Caco-2 (cell line): ENCODE measurements at regions not wholly inside any gene's neighbourhood (a gene's known extent, or its start where the extent isn't known, plus 50 kb on each side); places are given as distances from the start of the nearest gene placed in this dataset.

Source experiments
- BruUV-seq: library from RNA; stranded (reverse); fragments of 400-500 nt; replicated peaks from 2 replicates; lab custom pipeline; 2021; lab: Mats Ljungman, UMichigan
- CTCF ChIA-PET: fragments of 300-600 bp; sonication (Branson Sonifier 250); formaldehyde crosslinking; loops from one replicate; lab custom pipeline; 2022; ENCODE audit warnings: antibody characterized with exemption; lab: Charles Lee
- POLR2A ChIA-PET: fragments of 300-600 bp; sonication (Branson Sonifier 250); formaldehyde crosslinking; loops from one replicate; lab custom pipeline; 2022; ENCODE audit warnings: antibody characterized with exemption; lab: Charles Lee
- DNase-seq, 2 experiments: peaks; one replicate each; pipeline versions ENCODE4 v3.0.0 to v3.0.0-alpha.2; 2020 to 2022
- H3K27me3 ChIP-seq: replicated peaks from 2 replicates; pipeline ENCODE4 v1.6.0; 2011; ENCODE audit warnings: low read length; ENCODE audit not compliant: control insufficient read depth, insufficient read depth
- H3K36me3 ChIP-seq: 2 replicates; pipeline ENCODE4 v1.5.1; 2011; ENCODE audit warnings: low read length; ENCODE audit not compliant: control insufficient read depth, insufficient read depth
- H3K4me1 ChIP-seq: fragments of 250-450 bp; sonication (Bioruptor Pico); 2 replicates; pipeline ENCODE4 v1.5.1; 2020; ENCODE audit warnings: mild to moderate bottlenecking
- H3K4me3 ChIP-seq: 2 replicates; pipeline ENCODE4 v1.5.1; 2011; ENCODE audit warnings: low read depth, mild to moderate bottlenecking, control low read depth, low read length
- H3K9me3 ChIP-seq: fragments of 250-450 bp; sonication (Bioruptor Pico); 2 replicates; pipeline ENCODE4 v1.5.1; 2020; ENCODE audit warnings: mild to moderate bottlenecking, moderate library complexity
- H3K27ac Mint-ChIP-seq: one replicate; pipeline ENCODE4 v1.8.0; 2022; ENCODE audit warnings: mixed read lengths; ENCODE audit not compliant: unreplicated experiment
- H3K27me3 Mint-ChIP-seq: one replicate; pipeline ENCODE4 v1.8.0; 2022; ENCODE audit warnings: mixed read lengths; ENCODE audit not compliant: insufficient read depth, unreplicated experiment
- H3K36me3 Mint-ChIP-seq: one replicate; pipeline ENCODE4 v1.8.0; 2022; ENCODE audit warnings: mild to moderate bottlenecking, mixed read lengths; ENCODE audit not compliant: insufficient read depth, unreplicated experiment
- H3K4me1 Mint-ChIP-seq: one replicate; pipeline ENCODE4 v1.8.0; 2022; ENCODE audit warnings: low read depth, mixed read lengths; ENCODE audit not compliant: unreplicated experiment
- H3K4me3 Mint-ChIP-seq: one replicate; pipeline ENCODE4 v1.8.0; 2022; ENCODE audit warnings: mild to moderate bottlenecking, moderate library complexity, mixed read lengths; ENCODE audit not compliant: unreplicated experiment
- H3K9me3 Mint-ChIP-seq: one replicate; pipeline ENCODE4 v1.8.0; 2022; ENCODE audit warnings: mixed read lengths; ENCODE audit not compliant: unreplicated experiment
- CTCF ChIP-seq, 2 experiments: fragments of 200-600 bp in 1 of 2; IDR thresholded peaks; 1 replicate in 1 of 2; 2 replicates in 1 of 2; pipeline versions ENCODE4 v1.5.1 to v1.8.0; 2011 to 2022; ENCODE audit warnings: antibody characterized with exemption in 1 of 2, control low read depth in 1 of 2, inconsistent platforms in 1 of 2, low read depth in 1 of 2, low read length in 1 of 2, mild to moderate bottlenecking in 1 of 2, moderate library complexity in 1 of 2; ENCODE audit not compliant: insufficient read depth in 1 of 2, severe bottlenecking in 1 of 2, unreplicated experiment in 1 of 2
- intact Hi-C: fragments of 100-400 bp; cut with micrococcal nuclease; formaldehyde crosslinking; loops from one replicate; pipeline ENCODE4 v1.10.0; 2022; ENCODE audit not compliant: unreplicated experiment

- no peaks in the 10 kb centered on the region for H3K9me3 ChIP-seq
- no peak overlapping the region for H3K4me3 ChIP-seq
- Mint-ChIP-seq H3K4me1 (no peaks in the 10 kb centered on the region), H3K9me3 (no peaks in the 10 kb centered on the region), H3K27ac (no peak overlapping the region), H3K36me3 (no peaks in the 10 kb centered on the region), H3K27me3 (peaks cover 9% of the 10 kb centered on the region), H3K4me3 (no peak overlapping the region)
- ChIA-PET CTCF (no interaction called here), POLR2A (no interaction called here)
- no peak for TF ChIP-seq CTCF (IDR thresholded peaks at IDR 0.05; ENCODE audit: insufficient read depth in 1 of 2, low read depth in 1 of 2, low read length in 1 of 2, severe bottlenecking in 1 of 2, unreplicated experiment in 1 of 2)
- no peaks in the 10 kb centered on the region for H3K36me3 ChIP-seq
- BruUV-seq = no TSS peak
- H3K27me3 ChIP-seq = no peaks in the 10 kb centered on the region
- DNase-seq = no peak
- no peaks in the 10 kb centered on the region for H3K4me1 ChIP-seq
- intact Hi-C loops = no loop called here
These were observed 117.6 kb upstream of the RUNX3 start for GRCh38 chr1:25047506-25048240.

GRCh38 chr1:25046194-25046532, 116.1 kb upstream of the RUNX3 start:
- no peak for DNase-seq
- H3K9me3 ChIP-seq = no peaks in the 10 kb centered on the region
- no peaks in the 10 kb centered on the region for H3K27me3 ChIP-seq
- H3K4me3 Mint-ChIP-seq = no peak overlapping the region
- H3K4me3 ChIP-seq = no peak overlapping the region
- H3K36me3 ChIP-seq = no peaks in the 10 kb centered on the region
- ChIA-PET POLR2A (no interaction called here), CTCF (no interaction called here)
- no TSS peak for BruUV-seq
- no peaks in the 10 kb centered on the region for H3K4me1 Mint-ChIP-seq
- no peak for TF ChIP-seq CTCF (IDR thresholded peaks at IDR 0.05; ENCODE audit: insufficient read depth in 1 of 2, low read depth in 1 of 2, low read length in 1 of 2, severe bottlenecking in 1 of 2, unreplicated experiment in 1 of 2)
- intact Hi-C loops = no loop called here
- no peaks in the 10 kb centered on the region for H3K9me3 Mint-ChIP-seq
- peaks cover 7% of the 10 kb centered on the region for H3K27me3 Mint-ChIP-seq
- no peaks in the 10 kb centered on the region for H3K4me1 ChIP-seq
- no peaks in the 10 kb centered on the region for H3K36me3 Mint-ChIP-seq
- no peak overlapping the region for H3K27ac Mint-ChIP-seq

GRCh38 chr1:25045480-25046193, 115.6 kb upstream of the RUNX3 start:
- no peak for TF ChIP-seq CTCF (IDR thresholded peaks at IDR 0.05; ENCODE audit: insufficient read depth in 1 of 2, low read depth in 1 of 2, low read length in 1 of 2, severe bottlenecking in 1 of 2, unreplicated experiment in 1 of 2)

More at GRCh38 chr1:25045480-25046193, 115.6 kb upstream of the RUNX3 start:
- no peaks in the 10 kb centered on the region for H3K4me1 ChIP-seq
- H3K36me3 ChIP-seq = no peaks in the 10 kb centered on the region
- no peak overlapping the region for H3K4me3 Mint-ChIP-seq
- H3K4me3 ChIP-seq = no peak overlapping the region
- no TSS peak for BruUV-seq
- H3K36me3 Mint-ChIP-seq = no peaks in the 10 kb centered on the region
- peaks cover 3% of the 10 kb centered on the region for H3K27me3 Mint-ChIP-seq
- DNase-seq = no peak
- H3K27ac Mint-ChIP-seq = no peak overlapping the region
- intact Hi-C loops = no loop called here
- H3K9me3 ChIP-seq = no peaks in the 10 kb centered on the region
- H3K9me3 Mint-ChIP-seq = no peaks in the 10 kb centered on the region
- H3K27me3 ChIP-seq = no peaks in the 10 kb centered on the region
- CTCF ChIA-PET = no interaction called here
- H3K4me1 Mint-ChIP-seq = no peaks in the 10 kb centered on the region
- POLR2A ChIA-PET = no interaction called here
